ENCODE measurements at regions not wholly inside any gene's neighbourhood (a gene's known extent, or its start where the extent isn't known, plus 50 kb on each side); places are given as distances from the start of the nearest gene placed in this dataset.

- DNase-seq: no peak
Observed at GRCh38 chr9:96031916-96032534, 156.5 kb downstream of the ERCC6L2 start.

- no peak for DNase-seq
Observed at GRCh38 chr9:96031366-96031824, 155.9 kb downstream of the ERCC6L2 start.

GRCh38 chr9:96029722-96030530, 154.4 kb downstream of the ERCC6L2 start:
- DNase-seq: no peak

- DNase-seq: no peak
Observed at GRCh38 chr9:96027251-96028131, 152.0 kb downstream of the ERCC6L2 start.

- DNase-seq: no peak
Observed at GRCh38 chr9:96026655-96027213, 151.2 kb downstream of the ERCC6L2 start.

- no peak for DNase-seq
Observed at GRCh38 chr9:96025995-96026602, 150.6 kb downstream of the ERCC6L2 start.

GRCh38 chr9:96023486-96023885, 148.0 kb downstream of the ERCC6L2 start:
- no peak for DNase-seq

GRCh38 chr9:96022445-96023051, 147.1 kb downstream of the ERCC6L2 start:
- no peak for DNase-seq

GRCh38 chr9:96021551-96022444, 146.3 kb downstream of the ERCC6L2 start:
- no peak for DNase-seq

GRCh38 chr9:96020792-96021550, 145.5 kb downstream of the ERCC6L2 start:
- DNase-seq: no peak

GRCh38 chr9:96020300-96020791, 144.9 kb downstream of the ERCC6L2 start:
- no peak for DNase-seq
